Stimulated activated naive CD8-positive, alpha-beta T cell treated with anti-CD3 and anti-CD28 coated beads, Interleukin-15, Interleukin-2, amounts not matched to agents 100 U/mL and 50 U/mL, for 24 hours (primary cell): ENCODE measurements at regions not wholly inside any gene's neighbourhood (a gene's known extent, or its start where the extent isn't known, plus 50 kb on each side); places are given as distances from the start of the nearest gene placed in this dataset.
"Not testable (repeated sequence)": the region's sequence is repeated elsewhere in the genome, so short reads cannot be mapped to it uniquely, and the experiment has no call there.

ENCODE experiments used
- ATAC-seq: fragments of 150-1000 bp; cut with Tn5 transposase; one replicate; pipeline ENCODE4 v1.10.0; 2021
- DNase-seq: peaks from one replicate; pipeline ENCODE4 v3.0.0; 2021

DNA sequence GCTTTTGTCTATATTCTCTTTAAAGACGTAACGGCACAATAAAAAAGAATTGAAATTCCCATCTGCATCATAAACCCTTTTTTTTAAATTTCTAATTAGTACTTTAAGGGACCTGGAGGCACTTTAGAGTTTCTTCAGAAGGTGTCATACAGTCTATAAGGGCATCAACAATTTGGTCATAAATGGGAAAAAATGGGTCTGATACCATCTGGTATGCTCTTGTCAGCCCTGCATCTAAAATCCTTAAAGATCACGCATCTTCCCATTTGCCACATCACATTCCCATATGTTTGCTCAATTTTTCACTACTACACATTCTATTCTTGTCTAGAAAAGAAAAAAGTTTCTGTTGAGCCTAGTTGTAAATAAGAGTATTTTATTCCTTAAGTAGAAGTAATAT lies 53.8 kb downstream of the COX7C start:
- no peak for DNase-seq

DNA sequence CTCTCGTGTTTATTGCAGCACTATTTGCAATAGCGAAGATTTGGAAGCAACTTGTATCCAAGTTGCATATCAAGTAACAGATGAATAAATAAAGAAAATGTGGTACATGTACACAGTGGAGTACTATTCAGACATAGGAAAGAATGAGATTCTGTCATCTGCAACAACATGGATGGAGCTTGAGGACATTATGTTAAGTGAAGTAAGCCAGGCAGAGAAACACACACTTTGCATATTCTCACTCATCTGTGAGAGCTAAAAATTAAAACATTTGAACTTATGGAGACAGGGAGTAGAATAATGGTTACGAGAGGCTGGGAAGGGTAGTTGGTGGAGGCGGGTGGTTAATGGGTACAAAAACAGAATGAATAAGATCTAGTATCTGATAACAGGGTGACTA lies 56.3 kb downstream of the COX7C start:
- ATAC-seq: no peak
- DNase-seq: no peak

More for the DNA sequence above, 53.8 kb downstream of the COX7C start:
- ATAC-seq: no peak

DNA sequence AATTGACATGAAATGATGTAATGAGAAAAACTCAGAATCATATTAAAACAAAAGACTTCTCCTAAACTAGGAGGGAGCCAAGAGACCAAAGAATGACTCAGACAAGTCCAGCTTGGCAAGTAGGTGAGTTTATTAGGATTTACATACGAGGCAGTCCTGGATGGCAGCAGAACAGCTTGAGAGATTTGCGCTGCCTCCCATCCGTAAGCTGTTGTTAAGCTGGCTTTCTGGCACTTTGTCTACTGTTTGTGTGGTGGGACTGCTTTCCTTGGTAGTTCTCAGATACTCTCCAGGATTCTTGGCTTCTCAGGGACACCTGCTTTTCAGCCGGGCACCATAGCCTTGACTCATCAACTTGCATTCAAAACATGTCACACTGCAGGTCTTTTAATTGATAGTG lies 57.6 kb downstream of the COX7C start:
- ATAC-seq: no peak
- DNase-seq: no peak

DNA sequence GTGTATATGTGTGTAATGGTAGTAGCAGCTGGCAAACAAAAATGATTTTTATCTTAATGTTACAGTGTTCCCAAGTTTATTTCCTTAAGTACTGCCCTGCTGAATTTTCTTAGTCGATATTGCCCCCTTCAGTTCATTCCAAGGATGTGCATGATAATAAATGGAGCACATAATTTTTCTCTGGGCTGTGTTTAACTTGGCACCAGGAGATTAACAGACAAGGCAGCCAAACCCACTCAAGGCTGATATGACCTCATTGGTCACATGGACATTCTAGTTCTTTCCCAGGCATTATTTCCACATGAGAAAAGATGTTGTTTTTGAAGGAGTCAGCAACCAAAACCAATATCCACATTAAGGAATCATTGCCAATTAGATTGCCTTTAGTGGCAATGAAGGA lies 61.8 kb downstream of the COX7C start:
- DNase-seq: no peak
- ATAC-seq: peak; percentile 43

DNA sequence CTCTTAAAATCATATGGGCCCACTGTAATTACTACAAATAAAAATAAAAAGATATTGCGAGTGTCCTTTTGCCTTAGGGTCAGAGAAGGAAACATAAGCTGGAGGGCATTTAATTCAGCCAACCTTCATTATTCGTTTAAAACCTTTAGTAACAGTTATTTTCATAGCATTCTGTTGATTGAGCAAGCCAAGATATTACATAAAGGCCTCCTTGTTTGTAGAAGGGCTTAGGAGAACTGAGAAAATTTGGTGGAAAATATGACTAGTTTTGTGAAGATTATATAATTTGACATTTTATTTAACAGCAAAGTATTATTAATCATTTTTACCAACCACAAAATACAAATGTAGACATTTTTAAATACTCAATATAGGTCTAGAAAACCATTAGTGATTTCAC lies 62.2 kb downstream of the COX7C start:
- DNase-seq (no peak), ATAC-seq (no peak)

DNA sequence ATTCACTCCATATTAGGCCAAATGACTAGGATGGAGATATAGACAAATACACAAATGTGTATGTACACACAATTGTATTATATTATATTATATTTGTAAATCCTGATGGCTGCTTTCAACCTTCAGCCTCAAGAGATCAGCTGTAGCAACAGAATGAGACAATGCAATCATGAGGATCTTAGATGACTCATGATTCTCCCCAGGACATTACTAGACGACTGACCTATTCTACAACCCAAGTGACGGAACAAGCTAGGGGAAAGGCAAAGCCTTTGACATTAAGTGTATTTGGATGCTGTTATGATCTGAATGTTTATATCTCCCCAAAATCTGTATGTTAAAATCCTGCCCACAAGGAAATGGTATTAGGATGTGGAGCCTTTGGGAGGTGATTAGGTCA lies 66.5 kb downstream of the COX7C start:
- DNase-seq (no peak), ATAC-seq (no peak)

DNA sequence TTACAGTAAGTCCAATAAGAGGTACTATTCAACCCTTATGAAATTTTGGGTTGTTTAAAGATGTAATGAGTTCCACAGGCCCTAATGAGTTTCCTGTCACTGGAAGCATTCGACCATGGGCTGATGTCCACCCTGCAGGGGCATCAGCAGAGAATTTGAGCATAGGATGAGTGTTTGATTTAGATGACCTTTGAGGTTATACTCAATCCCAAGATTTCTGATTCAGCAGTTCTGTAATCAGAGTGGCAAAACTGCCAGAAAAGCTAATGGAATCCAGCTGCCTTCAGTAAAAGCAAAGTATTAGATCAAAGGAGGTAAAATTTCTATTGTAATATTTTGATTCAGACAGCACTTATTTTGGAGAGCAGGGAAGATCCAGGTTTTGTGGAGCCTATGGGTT lies 68.3 kb downstream of the COX7C start:
- no peak for DNase-seq
- ATAC-seq: no peak

DNA sequence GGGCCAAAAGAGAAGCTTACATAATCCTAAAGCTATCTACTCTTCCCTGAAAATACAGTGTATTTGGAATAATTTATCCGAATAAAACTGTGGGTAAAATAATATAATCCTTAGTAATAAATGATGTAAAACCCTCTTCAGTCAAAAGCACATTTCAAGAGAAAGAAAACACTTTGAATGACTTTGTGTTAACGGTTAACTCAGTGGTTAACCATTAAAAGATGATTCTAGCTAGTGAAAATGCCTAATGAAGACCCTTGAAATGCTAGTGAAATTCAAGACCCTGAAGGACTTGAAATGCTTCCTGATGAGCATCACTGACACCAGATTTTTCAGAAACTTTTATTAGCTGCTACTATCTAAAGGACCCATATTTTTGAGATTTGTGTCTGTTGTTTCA lies 70.7 kb downstream of the COX7C start:
- ATAC-seq (no peak), DNase-seq (no peak)

DNA sequence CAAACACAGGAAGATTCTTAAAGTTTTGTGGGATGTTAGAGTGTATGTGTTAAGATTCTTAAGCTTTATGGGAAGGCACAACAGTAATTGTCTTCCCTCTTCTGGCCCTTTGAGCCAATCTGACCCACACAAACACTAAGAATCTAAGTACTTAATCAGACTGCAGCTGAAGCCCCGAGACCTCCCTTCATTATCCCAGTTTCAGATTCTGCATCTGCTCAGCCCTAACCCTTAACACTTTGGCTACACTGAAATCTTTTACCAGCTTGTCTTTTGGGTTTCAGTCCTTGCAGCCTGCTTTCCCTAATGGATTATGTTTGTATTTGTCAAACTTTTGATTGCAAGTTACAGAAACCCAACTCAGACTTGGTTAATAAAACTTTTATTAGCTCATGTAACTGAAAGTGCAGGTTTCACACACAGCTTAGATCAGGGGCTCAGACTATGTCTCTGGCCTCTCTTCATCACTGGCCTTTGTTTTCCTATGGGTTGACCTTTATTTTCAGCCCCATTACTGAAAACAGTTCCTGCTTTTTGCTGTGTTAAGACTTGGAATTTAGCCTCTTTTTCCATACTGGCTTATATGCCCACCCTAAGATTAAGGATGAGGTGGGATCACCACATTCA lies 71.5 kb downstream of the COX7C start:
- no peak for DNase-seq
- no peak for ATAC-seq

DNA sequence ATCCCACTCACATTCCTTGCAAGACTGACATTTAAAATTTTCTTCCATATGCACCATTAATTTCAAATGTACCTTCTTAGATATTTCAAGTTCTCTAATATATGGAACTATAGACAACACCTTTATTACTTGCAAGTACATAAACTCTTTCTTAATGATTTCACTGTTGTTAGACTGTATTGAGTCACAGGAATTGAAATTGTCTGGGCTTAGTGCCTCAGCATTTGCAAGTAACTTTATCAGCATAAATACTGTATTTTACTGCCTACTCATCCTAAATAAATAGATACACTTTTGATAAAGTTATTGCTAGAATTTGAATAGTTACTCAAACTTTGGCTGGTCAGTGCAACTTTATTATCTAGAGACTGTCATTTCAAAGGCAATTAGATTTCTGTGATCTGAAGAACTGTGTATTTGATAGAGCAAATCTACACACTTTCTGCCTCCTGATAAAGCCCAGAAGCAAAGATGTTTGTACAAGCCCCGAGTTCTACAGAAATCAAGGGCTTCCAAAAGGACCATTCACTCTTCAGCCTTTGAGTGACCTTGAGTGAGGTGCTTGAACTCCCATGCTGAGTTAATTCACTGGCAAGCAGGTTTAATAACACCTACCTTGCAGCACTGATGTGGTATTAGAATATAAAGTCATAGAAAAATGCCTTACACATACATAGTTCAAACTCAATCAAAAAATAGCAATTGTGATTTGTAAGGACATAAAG lies 91.6 kb downstream of the COX7C start:
- DNase-seq: no peak
- no peak for ATAC-seq

DNA sequence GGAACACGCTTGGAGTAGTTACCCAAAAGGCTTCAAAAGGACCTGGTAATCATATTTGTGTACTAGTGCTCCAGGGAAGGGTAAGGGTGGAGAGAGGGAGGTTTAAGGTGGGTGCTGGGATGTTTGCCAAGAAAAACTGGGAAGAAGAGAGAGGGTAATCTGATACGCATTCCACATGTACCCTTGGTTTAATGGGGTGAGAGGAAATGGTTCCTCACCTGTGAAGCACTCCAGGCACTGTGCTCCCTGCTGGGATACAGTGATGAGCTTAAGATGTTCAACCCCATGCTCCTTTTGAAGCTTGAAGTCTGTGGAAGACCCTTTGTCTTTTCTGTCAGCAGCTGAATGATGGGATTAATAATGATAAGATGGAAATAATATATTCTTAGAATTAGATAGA lies 98.4 kb downstream of the COX7C start:
- ATAC-seq: no peak
- DNase-seq: no peak

DNA sequence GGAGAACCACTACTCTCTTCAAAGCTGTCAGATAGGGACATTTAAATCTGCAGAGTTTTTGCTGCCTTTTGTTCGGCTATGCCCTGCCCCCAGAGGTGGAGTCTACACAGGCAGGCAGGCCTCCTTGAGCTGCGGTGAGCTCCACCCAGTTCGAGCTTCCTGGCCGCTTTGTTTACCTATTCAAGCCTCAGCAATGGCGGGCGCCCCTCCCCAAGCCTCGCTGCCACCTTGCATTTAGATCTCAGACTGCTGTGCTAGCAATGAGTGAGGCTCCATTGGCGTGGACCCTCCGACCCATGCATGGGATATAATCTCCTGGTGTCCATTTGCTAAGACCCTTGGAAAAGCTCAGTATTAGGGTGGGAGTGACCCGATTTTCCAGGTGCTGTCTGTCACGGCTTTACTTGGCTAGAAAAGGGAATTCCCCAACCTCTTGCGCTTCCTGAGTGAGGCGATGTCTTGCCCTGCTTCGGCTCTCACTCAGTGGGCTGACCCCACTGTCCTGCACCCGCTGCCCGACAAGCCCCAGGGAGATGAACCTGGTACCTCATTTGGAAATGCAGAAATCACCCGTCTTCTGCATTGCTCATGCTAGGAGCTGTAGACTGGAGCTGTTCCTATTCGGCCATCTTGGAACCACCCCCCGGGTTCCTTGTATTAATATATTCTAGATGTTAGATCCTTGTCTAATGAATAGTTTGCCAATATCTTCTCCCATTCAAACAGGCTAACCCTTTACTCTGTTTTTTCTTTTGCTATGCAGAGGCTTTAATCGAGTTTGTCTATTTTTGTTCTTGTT lies 113.8 kb downstream of the COX7C start:
- not testable (repeated sequence) for DNase-seq, ATAC-seq

DNA sequence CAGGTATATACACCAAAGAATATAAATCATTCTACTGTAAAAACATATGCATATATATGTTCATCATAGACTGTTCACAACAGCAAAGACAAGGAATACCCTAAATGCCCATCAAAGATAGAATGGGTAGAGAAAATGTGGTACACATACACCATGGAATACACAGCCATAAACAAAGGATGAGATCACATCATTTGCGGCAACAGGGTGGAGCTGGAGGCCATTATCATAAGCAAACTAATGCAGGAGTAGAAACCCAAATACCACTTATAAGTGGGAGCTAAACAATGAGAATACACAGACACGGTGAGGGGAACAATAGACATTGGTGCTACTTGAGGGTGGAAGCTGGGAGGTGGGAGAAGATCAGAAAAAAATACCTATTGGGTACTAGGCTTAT lies 117.6 kb downstream of the COX7C start:
- no peak for ATAC-seq

DNA sequence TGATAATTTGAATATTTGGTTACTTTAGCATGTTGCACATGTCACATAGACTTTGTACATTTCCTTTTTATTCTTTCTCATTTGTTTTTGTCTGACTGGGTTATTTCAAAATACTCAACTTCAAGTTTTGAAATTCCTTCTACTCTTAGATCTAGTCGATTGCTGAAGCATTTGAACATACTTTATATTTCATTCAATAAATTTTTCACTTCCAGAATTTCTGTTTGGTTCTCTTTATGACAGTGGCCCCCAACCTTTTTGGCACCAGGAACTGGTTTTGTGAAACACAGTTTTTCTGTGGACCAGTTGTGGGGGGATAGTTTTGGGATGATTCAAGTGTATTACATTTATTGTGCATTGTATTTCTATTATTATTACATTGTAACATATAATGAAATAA lies 119.8 kb downstream of the COX7C start:
- DNase-seq: no peak
- no peak for ATAC-seq

More for the DNA sequence above, 117.6 kb downstream of the COX7C start:
- no peak for DNase-seq

DNA sequence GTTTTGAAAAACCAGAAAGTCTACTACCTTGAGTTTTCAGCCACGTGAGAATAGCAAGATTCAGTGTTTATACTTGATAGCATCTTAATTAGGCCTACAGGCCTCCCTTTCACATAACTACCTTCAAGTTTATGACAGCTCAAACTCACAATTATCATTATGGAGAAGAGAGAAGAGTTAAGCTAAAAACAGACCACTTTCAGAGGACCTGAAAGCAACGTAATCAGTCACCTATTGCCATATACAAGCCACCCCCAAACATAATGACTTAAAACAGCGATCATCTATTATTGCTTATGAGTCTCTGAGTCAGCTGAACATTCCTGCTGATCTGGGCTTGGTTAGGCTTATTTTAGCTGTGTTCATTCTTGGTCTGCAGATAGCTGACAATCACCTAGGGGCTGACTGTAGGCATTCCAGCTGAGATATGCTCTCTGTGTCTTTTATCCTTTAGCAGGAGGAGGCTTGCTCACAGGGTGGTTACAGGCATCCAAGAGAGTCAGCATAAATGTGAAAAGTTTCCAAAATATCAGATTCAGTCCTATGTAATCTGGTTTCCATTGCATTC lies 130.9 kb downstream of the COX7C start:
- no peak for ATAC-seq

DNA sequence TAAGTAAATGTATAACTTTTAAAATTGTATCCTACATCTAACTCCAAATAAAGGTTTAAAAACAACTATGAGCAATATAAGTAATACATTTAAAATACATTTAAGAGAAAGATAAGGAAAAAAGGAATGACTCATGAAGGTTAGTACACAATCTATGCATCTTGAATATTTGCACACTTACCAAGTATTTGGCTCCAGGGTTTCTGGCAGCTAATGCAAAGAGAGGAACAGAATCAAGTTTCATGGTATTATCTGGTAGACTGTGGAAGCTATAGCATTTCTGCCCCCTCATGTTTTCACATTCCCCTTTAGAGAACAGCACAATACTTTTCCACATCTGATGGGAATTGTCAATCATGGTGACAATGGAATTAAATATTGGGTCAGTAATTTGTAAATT lies 132.1 kb downstream of the COX7C start:
- ATAC-seq: no peak

More for the DNA sequence above, 130.9 kb downstream of the COX7C start:
- no peak for DNase-seq

DNA sequence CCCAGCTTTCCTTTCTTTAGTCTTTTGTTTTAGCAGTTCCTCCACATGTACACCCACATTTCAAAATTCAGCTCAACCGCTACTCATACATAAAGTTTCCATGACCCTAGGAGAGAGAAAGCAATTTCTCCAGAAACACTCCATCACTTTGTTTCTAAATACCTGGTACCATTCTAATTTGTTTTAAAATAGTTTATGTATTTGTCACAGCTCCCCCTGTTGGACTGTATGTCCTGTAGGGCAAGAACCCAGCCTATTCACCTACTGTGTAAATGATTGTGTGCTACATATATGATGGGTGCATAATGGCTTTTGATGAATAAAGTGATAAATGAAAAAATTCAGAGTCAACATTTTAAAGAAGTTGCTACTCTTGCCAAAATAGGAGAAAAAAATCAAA lies 139.1 kb downstream of the COX7C start:
- ATAC-seq (no peak), DNase-seq (no peak)

More for the DNA sequence above, 132.1 kb downstream of the COX7C start:
- no peak for DNase-seq

DNA sequence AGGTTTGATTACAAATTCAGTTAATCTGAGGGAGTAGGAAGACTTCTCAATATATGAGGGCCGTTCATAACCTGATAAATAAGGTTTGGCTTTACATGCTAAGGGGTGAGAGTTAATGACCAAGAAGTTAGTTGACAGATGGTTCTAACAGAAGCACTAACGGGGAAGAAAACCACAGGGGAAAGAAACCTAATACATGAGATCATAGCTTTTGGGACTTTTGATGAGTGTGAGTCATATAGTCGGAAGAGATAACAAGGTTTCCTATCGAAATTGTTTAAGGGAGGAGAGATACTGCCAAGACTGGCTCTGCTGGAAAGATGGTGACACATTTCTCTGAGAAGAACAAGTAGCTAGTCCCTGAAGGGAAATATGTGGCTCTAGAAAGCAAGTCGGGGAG lies 140.1 kb downstream of the COX7C start:
- DNase-seq: no peak
- ATAC-seq: no peak

DNA sequence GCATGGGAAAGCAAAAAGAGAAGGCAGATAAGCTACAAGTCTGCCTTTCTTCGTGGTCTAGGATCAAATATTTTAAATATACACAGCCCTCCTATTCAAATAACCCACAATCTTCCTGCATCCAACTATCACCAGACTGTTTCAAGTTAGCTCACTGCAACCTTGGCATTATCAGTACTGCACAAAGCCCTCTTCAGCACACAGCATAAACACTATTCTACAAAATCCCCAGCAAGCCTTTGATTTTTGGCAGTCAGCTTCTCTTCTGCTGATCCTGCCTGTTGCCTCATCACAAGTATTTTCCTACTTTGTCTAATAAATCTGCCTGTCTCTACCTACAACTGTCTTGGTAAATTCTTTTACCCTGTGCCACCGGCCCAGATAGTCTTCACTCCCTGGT lies 142.9 kb downstream of the COX7C start:
- DNase-seq: no peak

DNA sequence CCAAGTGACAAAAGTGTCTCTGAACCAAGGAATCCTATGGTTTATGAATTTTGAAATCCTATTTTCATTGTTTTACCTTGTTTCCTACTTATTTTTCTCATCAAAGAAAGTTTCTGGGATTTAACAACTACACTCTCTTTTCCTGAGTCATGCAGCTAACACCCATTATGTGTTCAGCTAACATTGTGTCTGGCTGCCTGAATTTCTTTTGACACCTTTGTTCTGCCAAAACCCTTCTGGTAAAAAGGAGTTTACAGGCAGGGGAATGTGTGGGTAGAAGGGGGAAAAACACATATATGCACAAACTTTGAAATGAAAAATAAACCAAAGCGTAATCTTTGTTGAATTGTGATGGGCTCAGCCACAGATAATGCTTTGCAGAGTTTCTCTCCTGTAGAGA lies 146.2 kb downstream of the COX7C start:
- ATAC-seq (no peak), DNase-seq (no peak)

More for the DNA sequence above, 142.9 kb downstream of the COX7C start:
- ATAC-seq: no peak

DNA sequence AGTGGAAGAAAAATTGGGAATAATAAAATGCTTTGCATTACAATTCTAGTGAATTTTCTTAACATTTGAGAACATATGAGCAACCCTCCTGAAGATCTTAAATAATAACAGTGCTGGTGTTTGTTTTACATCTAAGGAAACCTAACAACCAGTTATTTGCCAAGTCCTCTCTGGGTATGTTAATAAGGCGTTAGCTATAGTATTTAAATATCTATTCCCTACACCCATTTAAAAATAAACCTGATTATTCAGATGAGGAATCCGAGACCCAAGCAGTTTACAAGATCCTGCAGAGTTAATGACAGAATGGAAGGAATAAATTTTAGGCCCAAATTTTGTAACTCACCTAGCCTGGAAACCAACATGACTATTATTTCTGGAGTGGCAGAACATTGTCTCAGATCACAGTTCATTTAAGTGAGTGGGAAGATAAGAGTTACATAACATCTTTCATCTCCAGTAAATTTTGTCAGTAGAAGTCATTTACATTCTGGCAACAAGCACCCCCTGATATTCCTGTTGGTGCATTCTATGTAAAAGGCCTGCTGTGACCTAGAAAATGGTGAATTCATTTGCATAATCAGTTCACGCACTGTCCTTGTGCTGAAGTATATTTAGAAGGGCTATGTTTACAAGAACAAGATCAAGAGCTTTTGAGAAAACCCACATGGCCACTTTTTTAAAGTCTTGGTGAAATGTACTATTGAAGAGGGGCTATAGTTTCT lies 148.2 kb downstream of the COX7C start:
- DNase-seq (no peak), ATAC-seq (no peak)

DNA sequence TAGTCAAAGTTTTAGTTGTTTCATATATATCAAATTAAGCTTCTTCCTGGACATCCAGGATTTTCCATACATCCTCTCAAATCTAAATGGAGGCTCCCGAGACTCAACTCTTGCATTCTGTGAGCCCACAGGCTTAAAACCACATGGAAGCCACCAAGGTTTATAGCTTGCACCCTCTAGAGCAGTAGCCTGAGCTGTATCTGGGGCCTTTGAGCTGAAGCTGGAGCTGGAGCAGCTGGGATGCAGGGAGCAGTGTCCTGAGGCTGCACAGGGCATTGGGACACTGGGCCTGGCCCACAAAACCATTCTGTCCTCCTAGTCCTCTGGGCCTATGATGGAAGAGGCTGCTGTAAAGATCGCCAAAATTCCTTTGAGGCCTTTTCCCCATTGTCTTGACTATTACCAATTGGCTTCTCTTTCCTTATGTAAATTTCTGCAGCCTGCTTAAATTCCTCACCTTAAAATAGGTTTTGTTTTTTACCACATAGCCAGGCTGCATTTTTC lies 151.0 kb downstream of the COX7C start:
- ATAC-seq: no peak
- no peak for DNase-seq
